SK-N-SH (cell line): ENCODE measurements at regions not wholly inside any gene's neighbourhood (a gene's known extent, or its start where the extent isn't known, plus 50 kb on each side); places are given as distances from the start of the nearest gene placed in this dataset.

ENCODE experiments used
- CTCF ChIA-PET: fragments of 300-600, 350-600 bp; formaldehyde crosslinking; extraction: SDS; loops from one replicate; lab custom pipeline; 2021; lab: Yijun Ruan, JAX
- POLR2A ChIA-PET: fragments of 350-600 bp; sonication (Branson Sonifier 250); formaldehyde crosslinking; extraction: SDS; loops from one replicate; lab custom pipeline; 2020; ENCODE audit warnings: antibody characterized with exemption, inconsistent platforms; lab: Yijun Ruan, JAX
- DNase-seq: peaks from one replicate; pipeline ENCODE4 v3.0.0; 2012
- H2AFZ ChIP-seq: fragments of 200-600 bp; sonication (generic); 2 replicates; pipeline ENCODE4 v1.8.1; 2016; ENCODE audit warnings: antibody characterized with exemption, mild to moderate bottlenecking, low read depth
- H3F3A ChIP-seq: fragments of 200-600 bp; sonication (generic); replicated peaks from 2 replicates; pipeline ENCODE3; 2016; ENCODE audit warnings: antibody characterized with exemption, mild to moderate bottlenecking; ENCODE audit not compliant: insufficient read depth
- H3K27ac ChIP-seq, 2 experiments: fragments of 200-500 bp in 1 of 2; fragments of 200-600 bp in 1 of 2; sonication (Bioruptor generic) in 1 of 2; sonication (generic), shearing (Covaris generic) in 1 of 2; 2 replicates each; pipeline versions ENCODE4 v1.5.1 to v1.6.1; 2014 to 2016; ENCODE audit warnings: low read depth in 2 of 2, inconsistent platforms in 1 of 2, low read length in 1 of 2, mild to moderate bottlenecking in 1 of 2, mixed read lengths in 1 of 2
- H3K27me3 ChIP-seq: fragments of 200-600 bp; sonication (generic), shearing (Covaris generic); 2 replicates; pipeline ENCODE4 v1.6.1; 2016; ENCODE audit warnings: mixed run types; ENCODE audit not compliant: insufficient read depth
- H3K36me3 ChIP-seq, 2 experiments: fragments of 200-500 bp in 1 of 2; fragments of 200-600 bp in 1 of 2; sonication (Bioruptor generic) in 1 of 2; sonication (generic) in 1 of 2; replicated peaks in 1 of 2; 2 replicates each; pipeline versions ENCODE3 to v1.5.1; 2014 to 2016; ENCODE audit warnings: low read length in 1 of 2, mild to moderate bottlenecking in 1 of 2; ENCODE audit not compliant: insufficient read depth in 2 of 2, control insufficient read depth in 1 of 2
- H3K4me1 ChIP-seq, 2 experiments: fragments of 200-500 bp in 1 of 2; fragments of 200-600 bp in 1 of 2; sonication (Bioruptor generic) in 1 of 2; sonication (generic), shearing (Covaris generic) in 1 of 2; 2 replicates each; pipeline versions ENCODE4 v1.5.1 to v1.6.1; 2014 to 2016; ENCODE audit warnings: low read depth in 1 of 2, low read length in 1 of 2, mixed run types in 1 of 2; ENCODE audit not compliant: insufficient read depth in 2 of 2, control insufficient read depth in 1 of 2
- H3K4me2 ChIP-seq: fragments of 200-600 bp; sonication (generic), shearing (Covaris generic); 2 replicates; pipeline ENCODE4 v1.6.1; 2017; ENCODE audit warnings: mixed run types
- H3K4me3 ChIP-seq, 2 experiments: fragments of 200-500 bp in 1 of 2; fragments of 200-600 bp in 1 of 2; sonication (Bioruptor generic) in 1 of 2; sonication (generic), shearing (Covaris generic) in 1 of 2; 2 replicates each; pipeline versions ENCODE4 v1.5.1 to v1.8.1; 2014 to 2016; ENCODE audit warnings: low read depth in 2 of 2, inconsistent platforms in 1 of 2, low read length in 1 of 2, mild to moderate bottlenecking in 1 of 2, mixed read lengths in 1 of 2, moderate library complexity in 1 of 2
- H3K79me2 ChIP-seq: fragments of 200-600 bp; sonication (generic); 2 replicates; pipeline ENCODE4 v1.8.1; 2017; ENCODE audit warnings: mild to moderate bottlenecking; ENCODE audit not compliant: insufficient read depth
- H3K9ac ChIP-seq: fragments of 200-600 bp; sonication (generic); 2 replicates; pipeline ENCODE4 v1.6.1; 2017; ENCODE audit warnings: mixed run types
- H3K9me2 ChIP-seq: fragments of 200-600 bp; sonication (generic); 2 replicates; pipeline ENCODE4 v1.6.1; 2017; ENCODE audit warnings: mixed run types
- H3K9me3 ChIP-seq: fragments of 200-600 bp; sonication (generic); 2 replicates; pipeline ENCODE4 v1.6.1; 2017; ENCODE audit warnings: mixed run types, mild to moderate bottlenecking, moderate library complexity
- H4K20me1 ChIP-seq: fragments of 200-600 bp; sonication (generic); 2 replicates; pipeline ENCODE4 v1.6.1; 2017; ENCODE audit warnings: mild to moderate bottlenecking, mixed run types; ENCODE audit not compliant: insufficient read depth
- EP300 ChIP-seq, 2 experiments: IDR thresholded peaks; 2 replicates each; pipeline versions ENCODE4 v1.4.0 to v1.6.1; 2012; ENCODE audit warnings: borderline replicate concordance in 1 of 2, low read depth in 1 of 2, low read length in 1 of 2
- NFIC ChIP-seq: IDR thresholded peaks from 2 replicates; pipeline ENCODE4 v1.4.0; 2012; ENCODE audit warnings: borderline replicate concordance
- PBX3 ChIP-seq: IDR thresholded peaks from 2 replicates; pipeline ENCODE4; 2012
- RAD21 ChIP-seq: IDR thresholded peaks from 2 replicates; pipeline ENCODE4 v1.6.1; 2012; ENCODE audit warnings: mild to moderate bottlenecking, low read length
- ZBTB33 ChIP-seq: IDR thresholded peaks from 2 replicates; pipeline ENCODE4 v1.4.0; 2012; ENCODE audit warnings: low read depth, borderline replicate concordance
- WGBS: methylation state at CpG from one replicate; pipeline ENCODE4 v1.1.6; 2017; ENCODE audit warnings: low lambda C conversion rate; 5-methylcytosine and 5-hydroxymethylcytosine counted together
- TF ChIP-seq, protein P1 (sequence below): fragments of 200-600 bp; sonication (generic); IDR thresholded peaks from 2 replicates; pipeline ENCODE4 v1.6.1; 2017; ENCODE audit warnings: antibody characterized with exemption, mild to moderate bottlenecking, moderate library complexity
- TF ChIP-seq, protein P2 (sequence below): IDR thresholded peaks from 2 replicates; pipeline ENCODE4 v1.4.0; 2012; ENCODE audit warnings: low read depth, borderline replicate concordance

GRCh38 chr2:62291052-62291451 is 95.1 kb downstream of the B3GNT2 start (continued):
- TF ChIP-seq, protein P1, sequence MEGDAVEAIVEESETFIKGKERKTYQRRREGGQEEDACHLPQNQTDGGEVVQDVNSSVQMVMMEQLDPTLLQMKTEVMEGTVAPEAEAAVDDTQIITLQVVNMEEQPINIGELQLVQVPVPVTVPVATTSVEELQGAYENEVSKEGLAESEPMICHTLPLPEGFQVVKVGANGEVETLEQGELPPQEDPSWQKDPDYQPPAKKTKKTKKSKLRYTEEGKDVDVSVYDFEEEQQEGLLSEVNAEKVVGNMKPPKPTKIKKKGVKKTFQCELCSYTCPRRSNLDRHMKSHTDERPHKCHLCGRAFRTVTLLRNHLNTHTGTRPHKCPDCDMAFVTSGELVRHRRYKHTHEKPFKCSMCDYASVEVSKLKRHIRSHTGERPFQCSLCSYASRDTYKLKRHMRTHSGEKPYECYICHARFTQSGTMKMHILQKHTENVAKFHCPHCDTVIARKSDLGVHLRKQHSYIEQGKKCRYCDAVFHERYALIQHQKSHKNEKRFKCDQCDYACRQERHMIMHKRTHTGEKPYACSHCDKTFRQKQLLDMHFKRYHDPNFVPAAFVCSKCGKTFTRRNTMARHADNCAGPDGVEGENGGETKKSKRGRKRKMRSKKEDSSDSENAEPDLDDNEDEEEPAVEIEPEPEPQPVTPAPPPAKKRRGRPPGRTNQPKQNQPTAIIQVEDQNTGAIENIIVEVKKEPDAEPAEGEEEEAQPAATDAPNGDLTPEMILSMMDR, result no peak
- TF ChIP-seq, protein P2, sequence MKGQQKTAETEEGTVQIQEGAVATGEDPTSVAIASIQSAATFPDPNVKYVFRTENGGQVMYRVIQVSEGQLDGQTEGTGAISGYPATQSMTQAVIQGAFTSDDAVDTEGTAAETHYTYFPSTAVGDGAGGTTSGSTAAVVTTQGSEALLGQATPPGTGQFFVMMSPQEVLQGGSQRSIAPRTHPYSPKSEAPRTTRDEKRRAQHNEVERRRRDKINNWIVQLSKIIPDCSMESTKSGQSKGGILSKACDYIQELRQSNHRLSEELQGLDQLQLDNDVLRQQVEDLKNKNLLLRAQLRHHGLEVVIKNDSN, result no peak
- no peak for TF ChIP-seq PBX3
- TF ChIP-seq ZBTB33, result no peak

DNA sequence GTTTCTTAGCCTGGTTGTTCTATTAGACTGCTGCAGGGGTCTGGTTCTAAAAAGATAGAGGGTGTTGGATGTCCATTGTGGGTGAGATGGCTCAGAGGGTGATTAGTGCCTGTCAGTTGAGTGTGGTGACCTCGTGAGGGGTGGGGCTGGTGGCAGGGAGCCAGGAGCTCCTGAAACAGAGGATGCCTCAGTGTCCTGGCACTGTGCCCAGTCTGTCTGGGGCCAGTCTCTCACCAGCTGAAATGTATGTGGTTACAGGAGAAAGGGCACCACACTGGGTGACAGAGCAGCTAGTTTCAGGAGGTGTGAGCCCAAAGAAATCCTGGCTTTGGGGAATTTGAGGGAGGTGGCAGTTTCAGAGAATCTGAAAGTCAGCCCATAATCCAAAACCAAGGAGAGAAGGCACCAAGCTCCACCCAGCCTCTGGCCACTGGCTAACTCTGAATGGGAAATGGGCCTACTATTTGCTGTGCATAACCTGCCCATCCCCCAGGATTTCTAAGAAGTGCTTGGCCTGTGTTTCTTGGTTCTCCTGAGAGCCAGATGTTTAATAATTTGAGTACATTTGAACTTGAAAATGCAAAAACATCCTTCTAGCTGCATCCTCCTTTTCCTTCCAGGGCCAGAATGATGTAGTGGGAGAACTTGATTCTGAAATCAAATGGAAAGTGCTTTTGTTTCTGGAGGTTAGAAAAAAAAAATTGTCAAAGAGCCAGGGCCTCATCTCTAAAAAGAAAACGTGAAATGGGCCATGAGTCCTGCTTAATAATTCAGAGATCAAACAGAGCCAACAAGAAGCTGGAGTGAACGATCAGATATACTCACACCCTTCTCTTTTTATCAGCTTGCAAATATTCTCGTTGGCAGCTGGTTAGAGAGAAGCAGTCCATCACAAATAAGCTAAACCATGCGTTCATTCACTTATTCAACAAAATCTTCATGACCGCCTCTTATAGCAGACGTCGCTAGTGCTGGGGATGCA is 92.3 kb downstream of the B3GNT2 start:
- no peak overlapping the region for H2AFZ ChIP-seq
- H3K9me3 ChIP-seq, result no peaks in the 10 kb centered on the region
- no peaks in the 10 kb centered on the region for H3K9me2 ChIP-seq
- no peaks in the 10 kb centered on the region for H4K20me1 ChIP-seq
- H3K79me2 ChIP-seq, result no peaks in the 10 kb centered on the region
- DNase-seq, result peak; percentile 81
- H3K27me3 ChIP-seq, result no peaks in the 10 kb centered on the region
- POLR2A ChIA-PET, result no interaction called here
- H3F3A ChIP-seq, result no peaks in the 10 kb centered on the region
- H3K4me3 ChIP-seq, result no peak overlapping the region
- no peak for TF ChIP-seq EP300 (IDR thresholded peaks at IDR 0.05; ENCODE audit: borderline replicate concordance in 1 of 2, low read depth in 1 of 2, low read length in 1 of 2)
- peak; percentile 82 for TF ChIP-seq NFIC
- peak; percentile 24; the same call in 1 of the 2 replicates for TF ChIP-seq RAD21
- H3K36me3 ChIP-seq, result no peaks in the 10 kb centered on the region
- peak overlapping the region in 1 of 2 experiments; percentile 80; a peak in 2 of 4 replicates for H3K27ac ChIP-seq
- CTCF ChIA-PET, result interaction anchor here (0.6 to 2.0 kb wide), 5 partner anchors 11 to 1375 kb away, joined by 3 to 9 read pairs (median 4); no protein-coding TSS in a partner anchor
- no peak overlapping the region for H3K4me2 ChIP-seq
- H3K9ac ChIP-seq, result no peak overlapping the region
- WGBS, result 67% methylated on average over 8 of the region's 8 CpGs
- peaks cover 0 to 28% of the 10 kb centered on the region in 2 experiments; a peak in 2 of 4 replicates for H3K4me1 ChIP-seq
